LNCaP clone FGC (cell line): ENCODE measurements at regions not wholly inside any gene's neighbourhood (a gene's known extent, or its start where the extent isn't known, plus 50 kb on each side); places are given as distances from the start of the nearest gene placed in this dataset.

Experiments used
- DNase-seq: peaks from one replicate; pipeline ENCODE4 v3.0.0-alpha.2; 2011; ENCODE audit warnings: low read depth
- H3K4me3 ChIP-seq: 2 replicates; pipeline ENCODE4 v1.5.1; 2011; ENCODE audit warnings: mild to moderate bottlenecking, low read depth, low read length, control low read depth
- TF ChIP-seq, protein P1 (sequence below): IDR thresholded peaks from 2 replicates; pipeline ENCODE4 v1.5.1; 2012; ENCODE audit warnings: mild to moderate bottlenecking; ENCODE audit not compliant: control insufficient read depth, insufficient read depth; ENCODE audit errors: extremely low read depth

DNA sequence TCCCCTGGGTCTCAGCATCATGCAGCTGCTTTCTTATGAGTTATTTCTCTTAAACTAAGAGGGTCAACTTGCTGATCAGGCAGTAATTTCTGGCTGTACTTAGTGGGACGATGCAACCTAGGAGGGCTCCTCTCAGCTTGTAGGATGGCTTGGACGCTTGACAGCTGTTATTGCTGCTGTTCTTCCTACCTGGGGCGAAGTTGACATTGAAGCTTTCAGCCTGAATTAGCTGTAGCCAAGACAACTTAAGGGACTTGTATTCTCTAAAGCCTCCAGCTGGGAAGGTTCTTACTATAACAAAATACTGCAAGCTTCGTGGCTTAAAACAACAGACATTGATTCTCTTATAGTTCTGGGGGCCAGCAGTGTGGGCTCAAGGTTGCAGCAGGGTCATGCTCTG lies 224.9 kb downstream of the ACTR3B start:
- TF ChIP-seq, protein P1, sequence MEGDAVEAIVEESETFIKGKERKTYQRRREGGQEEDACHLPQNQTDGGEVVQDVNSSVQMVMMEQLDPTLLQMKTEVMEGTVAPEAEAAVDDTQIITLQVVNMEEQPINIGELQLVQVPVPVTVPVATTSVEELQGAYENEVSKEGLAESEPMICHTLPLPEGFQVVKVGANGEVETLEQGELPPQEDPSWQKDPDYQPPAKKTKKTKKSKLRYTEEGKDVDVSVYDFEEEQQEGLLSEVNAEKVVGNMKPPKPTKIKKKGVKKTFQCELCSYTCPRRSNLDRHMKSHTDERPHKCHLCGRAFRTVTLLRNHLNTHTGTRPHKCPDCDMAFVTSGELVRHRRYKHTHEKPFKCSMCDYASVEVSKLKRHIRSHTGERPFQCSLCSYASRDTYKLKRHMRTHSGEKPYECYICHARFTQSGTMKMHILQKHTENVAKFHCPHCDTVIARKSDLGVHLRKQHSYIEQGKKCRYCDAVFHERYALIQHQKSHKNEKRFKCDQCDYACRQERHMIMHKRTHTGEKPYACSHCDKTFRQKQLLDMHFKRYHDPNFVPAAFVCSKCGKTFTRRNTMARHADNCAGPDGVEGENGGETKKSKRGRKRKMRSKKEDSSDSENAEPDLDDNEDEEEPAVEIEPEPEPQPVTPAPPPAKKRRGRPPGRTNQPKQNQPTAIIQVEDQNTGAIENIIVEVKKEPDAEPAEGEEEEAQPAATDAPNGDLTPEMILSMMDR: no peak
- H3K4me3 ChIP-seq: no peak overlapping the region
- DNase-seq: no peak

DNA sequence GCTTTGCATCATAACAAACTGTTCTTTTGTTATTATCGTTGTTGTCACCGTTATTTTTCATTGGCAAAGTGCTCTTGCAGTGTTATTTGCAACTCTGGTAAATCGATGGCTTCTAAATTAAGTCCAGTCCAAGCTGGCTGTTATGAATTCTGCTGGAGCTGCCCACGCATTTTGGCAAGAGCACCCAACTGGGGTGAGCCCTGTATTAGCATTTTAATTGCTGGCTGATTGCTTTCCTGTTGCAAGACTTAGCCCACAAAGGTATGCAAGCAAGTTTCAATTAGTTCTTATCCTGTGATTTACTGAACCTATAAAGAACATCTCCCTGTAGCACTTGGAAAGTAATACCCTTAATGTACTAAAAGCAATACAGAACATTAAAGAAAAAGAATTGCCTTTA lies 226.8 kb downstream of the ACTR3B start:
- TF ChIP-seq, protein P1: no peak
- no peak overlapping the region for H3K4me3 ChIP-seq
- no peak for DNase-seq

DNA sequence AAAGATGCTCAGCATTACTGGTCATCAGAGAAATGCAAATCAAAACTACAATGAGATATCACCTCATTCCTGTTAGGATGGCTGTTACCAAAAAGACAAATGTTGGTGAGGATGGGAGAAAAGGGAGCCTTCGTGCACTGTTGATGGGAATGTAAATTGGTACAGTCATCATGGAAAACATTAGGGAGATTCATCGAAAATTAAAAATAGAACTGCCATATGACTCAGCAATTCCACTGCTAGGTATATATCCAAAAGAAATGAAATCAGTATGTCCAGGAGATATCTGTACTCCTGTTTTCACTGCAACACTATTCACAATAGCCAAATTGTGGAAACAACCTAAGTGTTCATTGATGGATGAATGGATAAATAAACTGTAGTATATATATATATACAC lies 228.1 kb downstream of the ACTR3B start:
- H3K4me3 ChIP-seq: no peak overlapping the region
- no peak for DNase-seq
- TF ChIP-seq, protein P1: no peak

DNA sequence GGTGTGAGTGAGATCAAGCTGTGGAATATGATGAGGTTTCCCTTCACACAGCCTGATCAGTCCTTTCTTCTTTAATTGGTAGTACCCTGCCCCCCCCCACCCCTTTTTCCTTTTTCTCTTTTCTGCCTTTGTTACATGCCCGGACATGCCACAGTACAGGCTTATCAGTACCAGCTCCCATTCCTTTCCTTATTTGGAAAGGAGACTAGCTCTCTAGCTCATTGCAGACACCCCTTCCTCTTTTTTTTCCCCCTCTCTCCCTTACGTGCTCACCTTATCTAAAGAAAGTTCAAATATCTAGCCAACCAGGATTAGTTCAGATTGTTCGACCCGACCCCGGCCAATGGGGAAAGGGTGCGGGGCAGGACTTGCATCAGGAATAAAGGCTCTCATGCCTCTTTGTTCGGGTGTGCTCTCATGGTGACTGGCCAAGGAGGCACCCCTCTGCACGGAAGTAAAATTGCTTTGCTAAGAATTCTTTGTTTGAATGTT lies 230.4 kb downstream of the ACTR3B start:
- TF ChIP-seq, protein P1: no peak
- no peak overlapping the region for H3K4me3 ChIP-seq
- no peak for DNase-seq

DNA sequence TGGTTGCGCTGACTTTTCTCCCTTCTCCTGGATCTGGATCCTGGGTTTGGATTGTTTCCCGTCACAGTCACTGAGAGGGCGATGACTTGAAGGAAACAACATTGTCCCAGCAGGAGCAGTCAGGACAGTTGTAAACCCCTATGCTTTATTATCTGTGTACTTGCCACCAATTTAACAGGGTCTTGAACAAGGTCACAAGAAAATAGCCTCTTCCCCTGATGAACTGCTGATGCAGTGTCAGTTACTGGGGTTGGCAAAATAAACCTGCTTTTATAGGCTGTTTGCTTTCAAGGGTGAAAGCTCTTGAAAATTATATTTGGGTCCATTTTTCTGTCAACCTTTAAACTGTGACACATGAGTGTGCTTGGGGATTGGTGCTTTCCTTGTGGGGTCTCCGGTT lies 238.9 kb downstream of the ACTR3B start:
- DNase-seq: no peak
- H3K4me3 ChIP-seq: no peak overlapping the region
- TF ChIP-seq, protein P1: no peak

DNA sequence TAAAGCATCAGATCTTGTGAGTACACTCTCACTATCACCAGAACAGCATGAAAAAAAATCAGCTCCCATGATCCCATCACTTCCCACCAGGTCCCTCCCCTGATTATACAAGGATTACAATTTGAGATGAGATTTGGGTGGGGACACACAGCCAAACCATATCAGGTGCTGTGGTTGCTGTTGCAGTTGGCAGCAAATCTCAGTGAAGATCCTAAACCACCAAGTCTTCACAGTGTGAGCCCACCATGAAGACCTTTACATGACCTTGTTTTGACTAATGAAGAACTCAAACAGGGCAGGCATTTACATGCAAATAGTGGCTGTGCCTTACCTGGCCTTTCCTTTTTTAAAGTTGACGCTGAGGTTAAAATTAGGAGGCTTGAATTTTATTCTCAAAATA lies 242.6 kb downstream of the ACTR3B start:
- TF ChIP-seq, protein P1: no peak
- no peak for DNase-seq
- no peak overlapping the region for H3K4me3 ChIP-seq

DNA sequence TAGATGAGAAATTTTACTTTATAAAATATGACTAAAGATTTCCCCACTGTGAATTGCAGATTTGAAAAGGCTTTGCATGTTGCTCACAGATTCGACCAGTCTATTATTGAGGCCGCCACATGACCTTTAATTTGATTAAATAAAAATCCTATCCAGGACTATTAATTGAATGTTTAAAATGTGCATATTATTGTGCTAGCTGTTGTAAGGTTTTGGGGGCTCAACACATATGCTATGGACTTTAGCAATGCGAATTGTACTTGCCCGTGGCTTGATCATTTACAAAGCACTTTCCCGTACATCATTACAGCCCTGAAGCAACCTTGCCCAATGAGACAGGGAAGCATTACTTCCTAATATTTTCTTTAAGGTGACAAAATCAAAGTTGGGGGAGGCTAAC lies 243.0 kb downstream of the ACTR3B start:
- no peak overlapping the region for H3K4me3 ChIP-seq
- no peak for DNase-seq
- TF ChIP-seq, protein P1: no peak
